ENCODE measurements at regions not wholly inside any gene's neighbourhood (a gene's known extent, or its start where the extent isn't known, plus 50 kb on each side); places are given as distances from the start of the nearest gene placed in this dataset.

DNA sequence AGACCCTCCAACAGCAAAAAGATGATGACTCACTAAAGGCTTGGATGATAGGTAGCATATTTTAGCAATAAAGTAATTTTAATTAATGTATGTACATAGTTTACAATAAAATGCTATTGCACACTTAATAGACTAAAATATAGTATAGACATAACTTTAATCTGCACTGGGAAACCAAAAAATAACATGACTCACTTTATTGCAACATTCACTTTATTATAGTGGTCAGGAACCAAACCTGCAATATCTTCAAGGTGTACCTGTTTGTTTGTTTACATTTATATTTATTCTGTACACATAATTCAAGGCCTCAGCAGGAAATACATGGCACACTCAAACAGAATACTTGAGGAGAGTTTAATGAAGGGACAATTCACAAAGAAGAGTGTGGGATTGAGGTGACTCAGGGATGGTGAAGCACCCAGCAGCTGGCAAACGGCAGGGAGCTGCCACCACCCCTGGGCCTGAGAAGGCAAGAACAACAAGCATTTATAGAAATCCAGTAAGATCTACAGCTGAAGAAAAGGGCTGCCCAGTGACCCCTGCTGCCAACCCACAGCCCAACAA is 51.5 kb upstream of the POU2AF2 start:
- TF ChIP-seq POLR2A (IDR thresholded peaks at IDR 0.05) (no peak), POLR2AphosphoS5 (IDR thresholded peaks at IDR 0.05) (no peak), EP300 (IDR thresholded peaks at IDR 0.05) (no peak)
- TF ChIP-seq, protein P1, sequence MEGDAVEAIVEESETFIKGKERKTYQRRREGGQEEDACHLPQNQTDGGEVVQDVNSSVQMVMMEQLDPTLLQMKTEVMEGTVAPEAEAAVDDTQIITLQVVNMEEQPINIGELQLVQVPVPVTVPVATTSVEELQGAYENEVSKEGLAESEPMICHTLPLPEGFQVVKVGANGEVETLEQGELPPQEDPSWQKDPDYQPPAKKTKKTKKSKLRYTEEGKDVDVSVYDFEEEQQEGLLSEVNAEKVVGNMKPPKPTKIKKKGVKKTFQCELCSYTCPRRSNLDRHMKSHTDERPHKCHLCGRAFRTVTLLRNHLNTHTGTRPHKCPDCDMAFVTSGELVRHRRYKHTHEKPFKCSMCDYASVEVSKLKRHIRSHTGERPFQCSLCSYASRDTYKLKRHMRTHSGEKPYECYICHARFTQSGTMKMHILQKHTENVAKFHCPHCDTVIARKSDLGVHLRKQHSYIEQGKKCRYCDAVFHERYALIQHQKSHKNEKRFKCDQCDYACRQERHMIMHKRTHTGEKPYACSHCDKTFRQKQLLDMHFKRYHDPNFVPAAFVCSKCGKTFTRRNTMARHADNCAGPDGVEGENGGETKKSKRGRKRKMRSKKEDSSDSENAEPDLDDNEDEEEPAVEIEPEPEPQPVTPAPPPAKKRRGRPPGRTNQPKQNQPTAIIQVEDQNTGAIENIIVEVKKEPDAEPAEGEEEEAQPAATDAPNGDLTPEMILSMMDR (IDR thresholded peaks at IDR 0.05): no peak

Data from upper lobe of left lung (tissue), 4 donors.